Fibroblast of villous mesenchyme (primary cell): ENCODE measurements at regions not wholly inside any gene's neighbourhood (a gene's known extent, or its start where the extent isn't known, plus 50 kb on each side); places are given as distances from the start of the nearest gene placed in this dataset.

Experiments used
- DNase-seq: peaks from one replicate; pipeline ENCODE4 v3.0.0-alpha.2; 2010; ENCODE audit warnings: low read depth
- H3K4me3 ChIP-seq: 2 replicates; pipeline ENCODE4 v1.5.1; 2011; ENCODE audit warnings: low read depth, mild to moderate bottlenecking, low read length
- TF ChIP-seq, protein P1 (sequence below): IDR thresholded peaks from 2 replicates; pipeline ENCODE4 v1.5.1; 2012; ENCODE audit warnings: low read depth, mild to moderate bottlenecking, low read length; ENCODE audit not compliant: insufficient read depth

- TF ChIP-seq, protein P1, sequence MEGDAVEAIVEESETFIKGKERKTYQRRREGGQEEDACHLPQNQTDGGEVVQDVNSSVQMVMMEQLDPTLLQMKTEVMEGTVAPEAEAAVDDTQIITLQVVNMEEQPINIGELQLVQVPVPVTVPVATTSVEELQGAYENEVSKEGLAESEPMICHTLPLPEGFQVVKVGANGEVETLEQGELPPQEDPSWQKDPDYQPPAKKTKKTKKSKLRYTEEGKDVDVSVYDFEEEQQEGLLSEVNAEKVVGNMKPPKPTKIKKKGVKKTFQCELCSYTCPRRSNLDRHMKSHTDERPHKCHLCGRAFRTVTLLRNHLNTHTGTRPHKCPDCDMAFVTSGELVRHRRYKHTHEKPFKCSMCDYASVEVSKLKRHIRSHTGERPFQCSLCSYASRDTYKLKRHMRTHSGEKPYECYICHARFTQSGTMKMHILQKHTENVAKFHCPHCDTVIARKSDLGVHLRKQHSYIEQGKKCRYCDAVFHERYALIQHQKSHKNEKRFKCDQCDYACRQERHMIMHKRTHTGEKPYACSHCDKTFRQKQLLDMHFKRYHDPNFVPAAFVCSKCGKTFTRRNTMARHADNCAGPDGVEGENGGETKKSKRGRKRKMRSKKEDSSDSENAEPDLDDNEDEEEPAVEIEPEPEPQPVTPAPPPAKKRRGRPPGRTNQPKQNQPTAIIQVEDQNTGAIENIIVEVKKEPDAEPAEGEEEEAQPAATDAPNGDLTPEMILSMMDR: no peak
- DNase-seq: peak; percentile 41
- no peak overlapping the region for H3K4me3 ChIP-seq
Measured at GRCh38 chr4:74661427-74662201, 132.7 kb downstream of the BTC start.

- no peak overlapping the region for H3K4me3 ChIP-seq
- TF ChIP-seq, protein P1: no peak
- no peak for DNase-seq
Measured at GRCh38 chr4:74663631-74664030, 130.7 kb downstream of the BTC start.

DNA sequence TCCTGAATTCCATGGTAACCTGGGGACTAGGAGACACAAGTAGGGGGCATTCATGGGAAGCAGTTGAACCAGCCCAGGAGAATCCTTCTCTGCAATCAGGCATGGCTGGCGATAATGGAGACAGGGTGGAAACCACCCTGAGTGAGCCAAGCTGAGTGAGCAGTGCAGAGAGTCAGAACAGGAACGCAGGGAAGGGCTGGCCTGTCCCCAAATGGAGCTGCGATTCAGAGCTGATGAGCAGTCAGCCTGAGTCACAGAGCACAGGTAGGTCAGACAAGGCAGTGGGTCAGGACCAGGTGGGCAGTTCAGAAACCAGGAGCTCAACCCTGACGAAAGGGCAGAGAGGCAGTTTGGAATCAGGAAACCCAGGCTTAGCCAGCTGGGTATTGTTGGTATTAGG is 129.0 kb downstream of the BTC start:
- no peak for DNase-seq
- TF ChIP-seq, protein P1: no peak
- no peak overlapping the region for H3K4me3 ChIP-seq

- no peak for DNase-seq
- TF ChIP-seq, protein P1: no peak
- H3K4me3 ChIP-seq: no peak overlapping the region
Measured at GRCh38 chr4:74665876-74666275, 128.4 kb downstream of the BTC start.

DNA sequence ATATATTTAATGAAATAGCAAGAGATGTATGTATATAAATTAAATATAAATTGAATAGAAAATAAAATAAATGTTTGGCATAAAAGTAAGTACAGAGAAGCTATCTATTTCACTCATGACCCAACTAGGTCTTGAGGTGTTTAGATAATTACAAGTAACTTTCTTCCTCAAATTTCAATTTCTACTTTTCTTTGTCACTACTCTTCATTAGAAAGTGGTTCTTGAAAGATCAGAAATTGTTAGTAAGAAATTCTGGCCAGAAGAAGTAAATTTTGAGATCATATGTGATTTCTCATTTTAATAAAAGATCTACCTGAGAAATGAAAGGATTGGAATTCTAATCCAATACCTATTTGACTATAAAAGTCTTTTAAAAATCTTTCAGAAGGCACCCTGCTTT is 126.9 kb downstream of the BTC start:
- TF ChIP-seq, protein P1: no peak
- DNase-seq: no peak
- no peak overlapping the region for H3K4me3 ChIP-seq

DNA sequence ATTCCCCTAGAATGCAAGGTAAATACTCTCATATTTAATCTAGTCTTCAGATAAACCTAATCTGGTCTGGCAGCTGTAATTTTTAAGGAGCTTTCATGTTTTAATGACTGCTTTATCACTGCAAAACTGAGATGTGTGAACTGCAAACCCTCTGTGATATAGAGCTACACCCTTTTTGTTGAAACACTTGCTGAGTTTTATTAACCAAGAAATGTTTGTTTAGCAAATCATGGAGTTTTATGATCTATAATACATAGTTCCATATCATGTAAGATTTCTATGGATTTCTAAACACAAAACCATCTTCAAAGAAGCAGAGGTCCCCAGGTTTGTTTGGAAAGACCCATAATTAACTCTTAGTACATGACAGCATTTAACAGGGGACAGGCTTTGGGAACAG is 126.4 kb downstream of the BTC start:
- TF ChIP-seq, protein P1: no peak
- no peak overlapping the region for H3K4me3 ChIP-seq
- peak; percentile 56 for DNase-seq

- TF ChIP-seq, protein P1: no peak
- H3K4me3 ChIP-seq: no peak overlapping the region
Measured at GRCh38 chr4:74669702-74670101, 124.6 kb downstream of the BTC start.

More at GRCh38 chr4:74669702-74670101, 124.6 kb downstream of the BTC start:
- DNase-seq: no peak
